Activated B cell treated with CpG ODN at 0.5 μM for 24 hours (primary cell): ENCODE measurements at regions not wholly inside any gene's neighbourhood (a gene's known extent, or its start where the extent isn't known, plus 50 kb on each side); places are given as distances from the start of the nearest gene placed in this dataset.
"Not testable (repeated sequence)": the region's sequence is repeated elsewhere in the genome, so short reads cannot be mapped to it uniquely, and the experiment has no call there.

ENCODE experiments used
- ATAC-seq: fragments of 200-7000 bp; cut with Tn5 transposase; one replicate; pipeline ENCODE4 v1.10.0; 2021; ENCODE audit warnings: low read depth, mild to moderate bottlenecking, moderate library complexity
- CTCF ChIA-PET: fragments of 350-600 bp; sonication (Branson Sonifier 250); formaldehyde crosslinking; loops from one replicate; lab custom pipeline; 2021; ENCODE audit warnings: antibody characterized with exemption; lab: Charles Lee
- POLR2A ChIA-PET: fragments of 350-600 bp; sonication (Branson Sonifier 250); formaldehyde crosslinking; loops from one replicate; lab custom pipeline; 2021; ENCODE audit warnings: antibody characterized with exemption; lab: Charles Lee
- DNase-seq: peaks from one replicate; pipeline ENCODE4 v3.0.0; 2022
- H3K27ac Mint-ChIP-seq: one replicate; pipeline ENCODE4 v1.8.0; 2020; ENCODE audit warnings: mixed read lengths
- H3K27me3 Mint-ChIP-seq: one replicate; pipeline ENCODE4 v1.8.0; 2021; ENCODE audit warnings: mixed read lengths
- H3K36me3 Mint-ChIP-seq: one replicate; pipeline ENCODE4 v1.8.0; 2021; ENCODE audit warnings: low read depth, mixed read lengths
- H3K4me1 Mint-ChIP-seq: one replicate; pipeline ENCODE4 v1.8.0; 2021; ENCODE audit warnings: mixed read lengths
- H3K4me3 Mint-ChIP-seq: one replicate; pipeline ENCODE4 v1.8.0; 2020; ENCODE audit warnings: mild to moderate bottlenecking, mixed read lengths
- H3K9me3 Mint-ChIP-seq: one replicate; pipeline ENCODE4 v1.8.0; 2020; ENCODE audit warnings: mixed read lengths
- CTCF ChIP-seq: fragments of 200-600 bp; IDR thresholded peaks from one replicate; pipeline ENCODE4 v1.8.0; 2022; ENCODE audit warnings: antibody characterized with exemption, mild to moderate bottlenecking
- intact Hi-C: fragments of 100-400 bp; cut with micrococcal nuclease; formaldehyde crosslinking; loops from one replicate; pipeline ENCODE4 v1.15.1; 2024

- no peak overlapping the region for H3K4me3 Mint-ChIP-seq
- no peaks in the 10 kb centered on the region for H3K4me1 Mint-ChIP-seq
- peaks cover 5% of the 10 kb centered on the region for H3K9me3 Mint-ChIP-seq
- no peak for DNase-seq
- H3K36me3 Mint-ChIP-seq, result no peaks in the 10 kb centered on the region
- H3K27me3 Mint-ChIP-seq, result no peaks in the 10 kb centered on the region
- TF ChIP-seq CTCF, result no peak
- intact Hi-C loops, result no loop called here
- no peak overlapping the region for H3K27ac Mint-ChIP-seq
- CTCF ChIA-PET, result no interaction called here
- ATAC-seq, result no peak
- POLR2A ChIA-PET, result no interaction called here
Observed at GRCh38 chr4:160117686-160118085, 1014.8 kb downstream of the RAPGEF2 start.

GRCh38 chr4:160125576-160126287 lies 1022.9 kb downstream of the RAPGEF2 start:
- CTCF ChIA-PET, intact Hi-C loops, H3K27ac Mint-ChIP-seq, H3K27me3 Mint-ChIP-seq, H3K4me1 Mint-ChIP-seq, ATAC-seq, DNase-seq, H3K36me3 Mint-ChIP-seq, H3K9me3 Mint-ChIP-seq, POLR2A ChIA-PET, H3K4me3 Mint-ChIP-seq: not testable (repeated sequence)

GRCh38 chr4:160127211-160127610 lies 1024.3 kb downstream of the RAPGEF2 start:
- ATAC-seq (no peak), DNase-seq (no peak)
- TF ChIP-seq CTCF, result no peak
- Mint-ChIP-seq H3K27me3 (no peaks in the 10 kb centered on the region), H3K4me3 (no peak overlapping the region), H3K4me1 (no peaks in the 10 kb centered on the region), H3K9me3 (peaks cover 13% of the 10 kb centered on the region), H3K27ac (no peak overlapping the region), H3K36me3 (no peaks in the 10 kb centered on the region)
- ChIA-PET CTCF (no interaction called here), POLR2A (no interaction called here)
- intact Hi-C loops, result no loop called here

GRCh38 chr4:160129439-160129838 lies 1026.6 kb downstream of the RAPGEF2 start:
- no peaks in the 10 kb centered on the region for H3K36me3 Mint-ChIP-seq
- no peaks in the 10 kb centered on the region for H3K27me3 Mint-ChIP-seq
- H3K9me3 Mint-ChIP-seq, result peaks cover 19% of the 10 kb centered on the region
- intact Hi-C loops, result no loop called here
- ChIA-PET CTCF (no interaction called here), POLR2A (no interaction called here)
- DNase-seq (no peak), ATAC-seq (no peak)
- no peak overlapping the region for H3K4me3 Mint-ChIP-seq
- no peak overlapping the region for H3K27ac Mint-ChIP-seq
- TF ChIP-seq CTCF, result no peak
- no peaks in the 10 kb centered on the region for H3K4me1 Mint-ChIP-seq

GRCh38 chr4:160136021-160136420 lies 1033.1 kb downstream of the RAPGEF2 start:
- intact Hi-C loops, result no loop called here
- Mint-ChIP-seq H3K4me1 (no peaks in the 10 kb centered on the region), H3K4me3 (no peak overlapping the region), H3K36me3 (no peaks in the 10 kb centered on the region), H3K27ac (no peak overlapping the region), H3K9me3 (peaks cover 21% of the 10 kb centered on the region), H3K27me3 (no peaks in the 10 kb centered on the region)
- ChIA-PET CTCF (no interaction called here), POLR2A (no interaction called here)
- DNase-seq, result no peak
- TF ChIP-seq CTCF, result no peak
- ATAC-seq, result no peak

GRCh38 chr4:160141206-160141605 lies 1038.3 kb downstream of the RAPGEF2 start:
- CTCF ChIA-PET, result no interaction called here
- peaks cover 2% of the 10 kb centered on the region for H3K9me3 Mint-ChIP-seq
- H3K27me3 Mint-ChIP-seq, result no peaks in the 10 kb centered on the region
- H3K27ac Mint-ChIP-seq, result no peak overlapping the region
- H3K4me3 Mint-ChIP-seq, result no peak overlapping the region
- no peak for TF ChIP-seq CTCF
- intact Hi-C loops, result no loop called here
- no peaks in the 10 kb centered on the region for H3K4me1 Mint-ChIP-seq
- DNase-seq (no peak), ATAC-seq (no peak)
- H3K36me3 Mint-ChIP-seq, result no peaks in the 10 kb centered on the region
- POLR2A ChIA-PET, result no interaction called here
